ENCODE measurements at regions not wholly inside any gene's neighbourhood (a gene's known extent, or its start where the extent isn't known, plus 50 kb on each side); places are given as distances from the start of the nearest gene placed in this dataset.
A peak's percentile ranks its signal among the peaks of the same experiment; 100 is the strongest.

DNA sequence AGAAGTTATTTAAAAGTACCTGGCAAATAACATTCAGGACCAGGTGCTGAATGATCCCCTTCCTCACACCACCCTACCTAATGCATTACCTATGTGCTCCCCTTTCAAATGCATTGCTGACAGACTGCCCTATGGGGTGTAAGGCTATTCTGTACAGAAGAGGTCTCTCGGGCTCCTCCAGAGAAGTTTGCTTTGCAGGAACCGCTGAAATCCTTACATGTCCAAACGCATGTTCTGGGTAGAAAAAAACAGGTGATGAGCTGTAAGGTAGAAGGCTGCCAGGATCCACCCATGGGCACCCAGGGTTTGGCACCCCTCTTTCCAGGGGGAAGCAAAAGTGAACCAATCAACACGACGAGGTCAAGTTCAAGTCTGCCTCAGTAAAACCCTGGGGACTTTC is 58.3 kb upstream of the TARBP1 start:
- DNase-seq, result no peak

DNA sequence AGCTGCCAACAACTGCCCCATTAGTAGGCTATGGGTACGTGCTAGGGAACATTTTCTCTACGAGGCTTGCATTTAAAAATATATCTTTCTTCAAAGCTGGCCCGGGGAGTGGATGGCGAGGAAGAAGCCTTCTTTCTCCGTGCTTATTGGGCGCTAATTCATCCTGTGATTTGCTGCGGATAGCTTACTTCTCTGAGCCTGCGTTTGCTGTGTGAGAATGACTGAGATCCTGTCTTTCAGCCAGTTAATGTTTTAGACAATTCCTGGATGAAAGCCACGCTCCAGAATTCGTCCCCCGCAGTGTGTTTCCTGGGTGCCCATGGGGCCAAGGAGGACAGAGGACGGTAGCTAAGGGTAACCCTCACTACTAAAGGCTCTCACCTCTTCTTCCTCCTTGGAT is 57.8 kb upstream of the TARBP1 start:
- peak in 1 of 58 donors; percentile 24 for DNase-seq

DNA sequence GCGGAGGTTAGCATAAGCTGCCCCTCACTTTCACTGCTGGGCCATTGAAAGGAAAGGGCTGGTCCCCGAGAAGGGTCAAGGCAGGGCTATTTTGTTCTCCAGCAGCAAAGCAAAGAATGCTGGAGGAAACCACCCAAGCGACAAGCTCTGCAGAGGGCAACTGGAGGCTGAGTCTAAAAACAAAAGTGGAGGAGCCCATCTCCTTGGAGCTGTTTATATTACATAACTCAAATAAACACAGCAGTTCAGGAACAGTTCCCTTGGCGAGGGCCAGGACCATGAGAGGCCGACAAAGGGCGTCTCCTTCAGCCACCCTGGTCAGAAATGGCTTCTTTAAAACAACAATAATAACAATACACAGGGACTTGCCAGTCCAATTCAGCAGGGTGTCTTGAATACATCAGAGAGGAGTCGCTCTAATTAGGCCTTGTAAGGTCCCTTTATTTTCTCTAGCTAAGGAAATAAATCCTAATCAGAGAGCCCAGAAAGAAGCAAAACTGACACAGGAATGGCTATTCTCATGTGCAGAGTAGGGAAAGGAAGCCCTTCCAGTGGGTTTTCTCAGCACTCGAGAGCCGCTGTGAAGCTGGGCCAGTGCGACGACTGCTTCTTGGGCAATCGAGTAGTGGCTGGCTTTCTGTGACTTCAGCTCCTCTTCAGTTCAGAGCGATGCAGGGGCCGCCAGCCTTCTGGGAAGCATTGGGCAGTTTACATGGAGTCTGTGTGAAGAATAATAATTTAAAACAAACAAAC is 57.0 kb upstream of the TARBP1 start:
- DNase-seq, result peak in 22 of 58 donors; percentile 18 to 65 (median 36)

DNA sequence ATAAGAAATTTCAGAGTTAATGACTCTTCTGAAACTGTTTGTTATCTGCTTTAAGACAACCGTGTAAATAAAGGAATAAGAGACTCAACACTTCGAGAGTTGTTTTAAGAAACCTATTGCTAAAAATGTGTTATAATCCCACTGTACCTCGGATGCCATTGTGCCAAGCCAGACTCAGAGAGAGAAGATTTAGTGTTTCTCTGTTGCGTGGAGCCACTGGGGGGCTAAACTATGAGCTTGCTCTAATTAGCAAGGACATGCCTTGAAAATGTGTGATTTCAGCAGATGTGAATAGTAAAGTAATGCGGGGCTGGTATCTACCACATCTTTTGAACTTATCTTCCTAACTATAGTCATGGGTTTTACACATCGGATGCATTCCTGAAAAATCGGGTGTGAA is 56.2 kb upstream of the TARBP1 start:
- DNase-seq, result no peak

DNA sequence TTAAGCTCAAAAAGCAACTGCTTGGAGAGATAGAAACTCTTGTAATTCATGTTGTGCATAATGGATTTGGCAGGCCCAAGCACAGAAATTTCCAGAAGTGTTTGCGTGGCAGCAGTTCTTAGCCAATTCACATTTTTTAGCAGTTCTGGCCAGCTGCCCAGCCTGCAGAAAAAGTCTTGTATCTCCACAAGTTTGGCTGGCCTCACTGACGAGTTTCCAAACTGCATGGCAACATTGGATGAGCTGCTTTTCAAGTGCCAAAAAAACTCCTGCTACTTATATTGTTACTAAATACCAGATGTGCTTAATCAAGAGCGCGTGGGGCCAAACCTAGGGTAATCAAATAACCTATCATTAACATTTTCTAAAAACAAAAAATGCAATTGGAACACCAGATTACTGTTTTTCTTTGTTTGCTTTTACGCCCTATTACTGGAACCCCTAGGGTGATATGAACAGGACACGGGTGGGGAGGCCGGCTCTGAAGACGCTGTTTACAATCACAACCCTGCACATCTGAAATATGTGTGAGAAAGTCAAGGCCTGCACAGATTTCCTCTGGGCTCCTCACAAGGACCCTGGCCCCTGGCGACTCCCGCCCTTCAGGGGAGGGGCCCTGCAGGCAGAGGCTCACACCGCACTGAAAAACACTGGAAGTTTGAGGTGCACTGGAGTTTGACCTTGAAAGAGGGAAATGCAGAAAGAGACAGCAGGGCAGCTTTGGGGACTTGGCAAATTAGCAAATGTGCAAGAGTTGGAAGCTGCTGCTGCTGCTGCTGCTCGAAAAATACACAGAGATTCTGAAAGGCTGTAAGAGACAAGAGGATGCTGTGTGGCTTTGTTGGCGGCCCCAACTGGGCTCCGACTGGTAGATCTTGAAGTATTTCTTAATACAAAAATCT is 55.2 kb upstream of the TARBP1 start:
- peak in 55 of 58 donors; percentile 24 to 95 (median 81) for DNase-seq

DNA sequence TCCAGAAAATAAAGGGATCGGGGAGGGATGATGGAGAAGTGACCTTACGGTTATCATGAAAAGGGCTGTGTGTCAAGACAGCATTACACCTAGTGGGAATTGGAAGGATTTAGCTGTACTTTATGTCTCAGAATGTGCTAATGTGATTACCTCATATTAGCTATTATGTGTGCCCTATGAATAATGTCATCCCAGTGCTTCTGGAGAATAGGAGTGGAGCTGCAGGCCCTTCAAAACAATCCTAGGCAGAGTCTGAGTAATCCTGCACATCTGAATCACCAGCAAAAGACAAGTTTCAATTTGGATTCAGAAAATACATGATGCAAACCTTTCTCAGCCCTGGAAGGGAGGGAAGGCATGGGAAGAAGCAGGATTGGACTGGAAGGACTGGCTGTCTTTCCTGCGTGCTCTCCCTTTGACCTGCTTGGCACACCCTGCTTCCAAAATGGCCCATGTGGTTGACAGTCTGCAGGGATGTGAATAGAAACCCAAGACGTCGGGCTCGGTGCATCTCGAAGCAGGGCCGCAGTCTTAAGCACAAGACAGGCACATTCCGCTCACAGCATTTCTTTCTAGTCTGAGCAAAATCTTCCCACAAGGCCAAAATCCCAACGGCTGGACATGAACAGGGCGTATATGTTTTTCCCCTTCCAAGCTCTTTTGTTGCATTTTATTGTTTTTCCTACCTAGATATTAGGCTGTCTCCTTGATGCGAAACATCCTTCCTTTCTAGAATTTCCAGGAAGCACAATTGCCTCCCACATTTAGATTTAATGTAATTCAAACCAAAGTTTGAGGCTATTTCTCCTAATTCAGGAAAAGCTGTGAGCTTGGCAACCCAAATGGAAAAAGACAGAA is 54.3 kb upstream of the TARBP1 start:
- DNase-seq, result peak in 37 of 58 donors; percentile 14 to 78 (median 43)

DNA sequence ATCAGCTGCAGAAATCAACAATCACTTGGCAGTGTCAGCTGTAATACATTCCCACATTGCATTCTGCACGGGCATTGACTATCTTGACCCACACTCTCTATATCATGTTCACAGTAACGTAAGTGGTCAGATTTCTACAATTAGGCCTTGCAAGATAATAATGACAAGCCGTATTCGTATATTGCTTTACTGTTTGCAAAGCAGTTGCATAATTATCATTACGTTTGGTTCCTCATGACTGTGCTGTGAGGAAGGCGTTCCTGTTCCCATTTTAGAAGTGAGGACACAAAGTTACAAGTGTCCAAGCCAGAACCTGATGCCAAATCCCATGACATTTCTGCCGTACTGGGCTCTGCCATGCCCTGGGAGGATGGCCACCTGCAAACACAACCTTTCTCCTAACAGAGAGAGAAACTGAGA is 53.5 kb upstream of the TARBP1 start:
- peak in 17 of 58 donors; percentile 16 to 71 (median 36) for DNase-seq

DNA sequence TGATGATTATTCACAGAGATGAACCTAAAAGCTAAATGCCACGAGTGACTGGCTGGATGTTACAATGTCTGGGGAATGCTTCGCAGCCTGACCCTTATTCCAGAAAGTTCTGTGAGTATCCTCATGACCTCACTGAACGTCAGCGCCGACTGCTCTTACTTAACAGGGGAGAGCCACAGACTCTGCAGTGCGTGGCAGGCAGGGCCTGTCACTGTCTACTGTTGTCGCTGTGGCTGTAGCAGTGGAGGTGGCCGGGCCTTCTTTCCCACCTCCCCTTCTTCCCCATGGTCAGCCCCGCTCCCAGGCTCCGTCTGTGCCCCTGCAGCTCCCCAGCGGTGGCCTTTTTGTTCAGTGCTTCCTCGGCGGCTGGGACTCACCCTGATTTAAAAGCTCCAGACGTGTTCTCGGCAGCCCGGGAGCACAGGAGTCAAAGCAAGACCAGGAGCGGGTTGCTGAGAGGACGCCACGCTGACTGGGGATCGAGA is 52.2 kb upstream of the TARBP1 start:
- peak in 15 of 58 donors; percentile 27 to 77 (median 53) for DNase-seq

DNA sequence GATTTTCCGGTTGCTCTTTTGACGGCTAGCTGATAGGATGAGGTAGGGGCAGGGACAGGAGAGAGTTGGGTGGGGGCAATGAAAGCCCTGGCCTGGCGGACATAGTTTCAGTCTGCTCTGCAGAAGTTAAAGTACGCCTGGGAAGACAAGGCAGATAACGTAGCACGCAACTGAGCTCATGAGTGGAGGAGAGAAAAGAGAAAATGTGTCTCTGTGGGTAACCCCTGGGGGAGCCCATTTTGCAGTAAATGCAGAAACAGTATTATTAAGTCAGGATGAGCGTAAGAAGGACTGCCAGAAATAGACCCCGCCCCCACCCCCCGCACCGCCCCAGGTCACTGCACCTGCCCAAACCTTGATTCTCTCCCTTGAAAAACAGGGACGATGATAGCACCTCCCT is 51.7 kb upstream of the TARBP1 start:
- no peak for DNase-seq

DNA sequence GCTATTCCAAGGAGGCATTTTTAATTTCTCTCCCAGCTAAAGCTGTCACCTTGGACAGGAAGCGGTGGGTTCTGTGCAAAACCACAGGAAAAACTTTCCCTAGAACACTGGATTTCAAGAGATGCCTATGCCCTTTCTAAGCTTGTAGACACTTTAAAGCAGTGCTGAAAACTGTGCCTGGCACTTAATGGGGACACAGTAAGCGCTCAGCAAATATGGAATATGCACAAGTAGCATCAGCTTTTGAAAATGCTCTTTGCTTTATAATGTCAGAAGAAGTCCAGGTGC is 50.9 kb upstream of the TARBP1 start:
- DNase-seq, result no peak

DNA sequence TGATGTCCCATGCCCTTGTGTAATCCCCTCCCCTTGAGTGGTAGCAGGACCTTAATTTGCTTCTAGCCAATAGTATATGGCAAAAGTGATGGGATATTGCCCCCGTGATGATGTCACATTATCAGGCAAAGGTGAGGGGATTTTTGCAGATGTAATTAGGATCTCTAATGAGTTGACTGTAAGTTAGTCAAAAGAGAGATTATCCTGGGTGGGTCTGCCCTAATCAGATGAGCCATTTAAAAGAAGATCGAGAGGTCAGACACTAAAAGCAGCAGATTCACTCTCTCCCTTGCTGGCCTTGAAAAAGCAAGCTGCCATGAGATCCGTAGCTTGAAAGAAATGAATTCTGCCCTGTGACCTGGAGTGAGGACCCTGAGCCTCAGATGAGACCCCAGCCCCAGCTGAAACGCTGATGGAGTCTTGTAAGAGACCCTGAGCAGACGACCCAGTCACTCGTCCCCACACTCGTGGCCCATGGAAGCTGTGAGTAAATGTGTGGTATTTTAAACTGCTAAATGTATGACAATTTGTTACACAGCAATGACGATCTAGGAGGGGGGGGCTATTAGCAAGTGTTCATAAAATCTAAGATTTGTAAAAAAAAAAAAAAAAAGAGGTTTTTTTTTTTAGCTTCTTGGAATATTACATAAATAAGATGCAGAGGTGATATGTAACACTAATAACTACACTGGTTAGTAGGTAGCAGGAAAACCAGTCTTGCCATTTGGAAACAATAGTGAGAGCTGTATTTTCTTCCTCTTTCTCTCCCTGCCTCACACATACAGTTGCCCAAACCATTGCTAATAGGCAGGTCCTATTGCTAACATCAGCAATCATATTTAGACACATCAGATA is 50.3 kb upstream of the TARBP1 start:
- DNase-seq, result no peak
